A549 (cell line): ENCODE measurements at regions not wholly inside any gene's neighbourhood (a gene's known extent, or its start where the extent isn't known, plus 50 kb on each side); places are given as distances from the start of the nearest gene placed in this dataset.

ENCODE experiments used
- ATAC-seq, 2 experiments: fragments of 200-7000 bp in 1 of 2; fragments of >200 bp in 1 of 2; cut with Nextera tagmentation in 1 of 2; cut with Tn5 transposase in 1 of 2; 3 replicates each; pipeline versions ENCODE4 v1.8.0 to v1.9.1; 2018 to 2020; ENCODE audit warnings: mild to moderate bottlenecking in 1 of 2, moderate library complexity in 1 of 2
- CTCF ChIA-PET: fragments of 300-600 bp; sonication (Branson Sonifier 250); formaldehyde crosslinking; extraction: SDS; loops from one replicate; lab custom pipeline; 2021; ENCODE audit warnings: antibody characterized with exemption, inconsistent platforms; lab: Yijun Ruan, JAX
- POLR2A ChIA-PET: fragments of 350-600 bp; formaldehyde crosslinking; extraction: SDS; loops from one replicate; lab custom pipeline; 2021; ENCODE audit warnings: antibody characterized with exemption, inconsistent platforms; lab: Yijun Ruan, JAX
- DNase-seq, 2 experiments: peaks; one replicate each; pipeline versions ENCODE4 v3.0.0 to v3.0.0-alpha.2; 2011 to 2016; ENCODE audit warnings: low read depth in 1 of 2, low spot score in 1 of 2
- FAIRE-seq: peaks from 2 replicates; lab custom pipeline; 2011; peaks lifted over from hg19 to GRCh38; lab: Jason Lieb, UNC
- H3K27ac ChIP-seq, 2 experiments: fragments of >200 bp; sonication (Bioruptor Twin); formaldehyde crosslinking; 3 replicates each; pipeline ENCODE4 v1.5.1; 2016 to 2017
- H3K4me1 ChIP-seq: fragments of >200 bp; sonication (Bioruptor Twin); formaldehyde crosslinking; 3 replicates; pipeline ENCODE4 v1.6.1; 2016
- H3K4me2 ChIP-seq: fragments of >200 bp; sonication (Bioruptor Twin); formaldehyde crosslinking; 3 replicates; pipeline ENCODE4 v1.6.1; 2016
- H3K4me3 ChIP-seq: fragments of >200 bp; sonication (Bioruptor Twin); formaldehyde crosslinking; 3 replicates; pipeline ENCODE4 v1.5.1; 2016
- H3K9me3 ChIP-seq: fragments of >200 bp; sonication (Bioruptor Twin); formaldehyde crosslinking; 3 replicates; pipeline ENCODE4 v1.6.1; 2016
- BCL3 ChIP-seq: fragments of >200 bp; sonication (Bioruptor Twin); formaldehyde crosslinking; IDR thresholded peaks from 3 replicates; pipeline ENCODE4 v1.6.1; 2016
- BHLHE40 ChIP-seq: IDR thresholded peaks from 2 replicates; pipeline ENCODE4 v1.6.1; 2012; ENCODE audit warnings: low read depth, low read length, inconsistent platforms
- CHD2 ChIP-seq: fragments of 150-350 bp; IDR thresholded peaks from 2 replicates; pipeline ENCODE4 v1.6.1; 2014; ENCODE audit warnings: low read length; ENCODE audit not compliant: partially characterized antibody
- CHD4 ChIP-seq: fragments of 200-600 bp; sonication (generic); IDR thresholded peaks from 2 replicates; pipeline ENCODE4 v1.6.1; 2016; ENCODE audit warnings: antibody characterized with exemption, mild to moderate bottlenecking, borderline replicate concordance
- EHMT2 ChIP-seq: fragments of 200-600 bp; sonication (generic); IDR thresholded peaks from 2 replicates; pipeline ENCODE4 v1.6.1; 2016; ENCODE audit warnings: antibody characterized with exemption, low read depth, mild to moderate bottlenecking, moderate library complexity
- GATA3 ChIP-seq: IDR thresholded peaks from 2 replicates; pipeline ENCODE4 v1.6.1; 2012; ENCODE audit warnings: borderline replicate concordance
- HDAC2 ChIP-seq: fragments of 200-600 bp; sonication (generic); IDR thresholded peaks from 2 replicates; pipeline ENCODE4 v1.6.1; 2016
- HES2 ChIP-seq: fragments of >200 bp; sonication (Bioruptor Twin); formaldehyde crosslinking; IDR thresholded peaks from 2 replicates; pipeline ENCODE4 v1.6.1; 2016
- HMGXB4 ChIP-seq: fragments of 250-450 bp; sonication (Bioruptor Pico); IDR thresholded peaks from 2 replicates; pipeline ENCODE4 v1.5.0; 2021; ENCODE audit warnings: mild to moderate bottlenecking, moderate library complexity, borderline replicate concordance
- HOXB13 ChIP-seq: fragments of 250-450 bp; sonication (Bioruptor Pico); IDR thresholded peaks from 2 replicates; pipeline ENCODE4 v1.5.0; 2020; ENCODE audit warnings: low read depth, mild to moderate bottlenecking, moderate library complexity
- JUNB ChIP-seq: fragments of >200 bp; sonication (Bioruptor Twin); formaldehyde crosslinking; IDR thresholded peaks from 2 replicates; pipeline ENCODE4 v1.6.1; 2016
- KDM5A ChIP-seq: fragments of 200-600 bp; sonication (generic); IDR thresholded peaks from 2 replicates; pipeline ENCODE4 v1.6.1; 2016; ENCODE audit warnings: antibody characterized with exemption, mild to moderate bottlenecking
- MAFK ChIP-seq: fragments of 450-650 bp; IDR thresholded peaks from 2 replicates; pipeline ENCODE4 v1.6.1; 2014; ENCODE audit not compliant: partially characterized antibody
- NPAS2 ChIP-seq: fragments of 250-450 bp; sonication (Bioruptor Pico); IDR thresholded peaks from 2 replicates; pipeline ENCODE4 v1.8.0; 2022; ENCODE audit warnings: mild to moderate bottlenecking, moderate library complexity, borderline replicate concordance
- PHF8 ChIP-seq: fragments of 200-600 bp; sonication (generic); IDR thresholded peaks from 2 replicates; pipeline ENCODE4 v1.6.1; 2016; ENCODE audit warnings: low read depth, mild to moderate bottlenecking, antibody characterized with exemption, moderate library complexity, borderline replicate concordance
- REST ChIP-seq: fragments of 200-600 bp; sonication (generic); IDR thresholded peaks from 2 replicates; pipeline ENCODE4 v1.6.1; 2016; ENCODE audit warnings: antibody characterized with exemption, mild to moderate bottlenecking, moderate library complexity
- SMC3 ChIP-seq: fragments of >200 bp; sonication (Bioruptor Twin); formaldehyde crosslinking; IDR thresholded peaks from 3 replicates; pipeline ENCODE4 v1.6.1; 2018; ENCODE audit warnings: inconsistent platforms
- TP53 ChIP-seq: fragments of 250-450 bp; sonication (Bioruptor Pico); IDR thresholded peaks from 2 replicates; pipeline ENCODE4 v1.5.0; 2021; ENCODE audit warnings: mild to moderate bottlenecking, moderate library complexity
- ZC3H11A ChIP-seq: fragments of 450-650 bp; IDR thresholded peaks from 2 replicates; pipeline ENCODE4 v1.6.1; 2014; ENCODE audit warnings: antibody characterized with exemption, mild to moderate bottlenecking
- WGBS: methylation state at CpG from one replicate; pipeline ENCODE4 v1.1.6; 2017; ENCODE audit errors: missing lambda C conversion rate; 5-methylcytosine and 5-hydroxymethylcytosine counted together

DNA sequence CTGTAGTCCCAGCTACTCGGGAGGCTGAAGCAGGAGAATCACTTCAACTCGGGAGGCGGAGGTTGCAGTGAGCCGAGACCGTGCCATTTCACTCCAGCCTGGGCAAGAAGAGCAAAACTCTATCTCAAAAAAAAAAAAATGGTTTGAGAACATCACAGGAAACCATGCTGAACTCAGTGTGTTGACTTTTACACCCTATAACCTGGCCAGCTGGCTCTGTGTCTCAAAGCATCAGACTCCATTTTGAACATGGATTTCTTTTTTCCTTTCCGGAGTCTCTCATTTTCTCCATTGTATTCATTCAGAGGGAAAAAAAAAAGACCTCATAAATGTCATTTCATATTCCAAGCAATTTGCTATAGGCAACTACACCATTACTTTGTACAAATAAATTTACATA, 63.2 kb upstream of the FOXN3 start:
- FAIRE-seq (no peak), ATAC-seq (no peak), DNase-seq (no peak)
- no peak overlapping the region for H3K4me3 ChIP-seq
- H3K4me1 ChIP-seq, result no peaks in the 10 kb centered on the region
- CTCF ChIA-PET, result no interaction called here
- H3K27ac ChIP-seq, result no peak overlapping the region
- H3K9me3 ChIP-seq, result no peaks in the 10 kb centered on the region
- WGBS, result 68% methylated on average over 6 of the region's 6 CpGs
- POLR2A ChIA-PET, result no interaction called here
- TF ChIP-seq HOXB13 (CRISPR knock-in tag) (no peak), KDM5A (no peak), EHMT2 (no peak), HMGXB4 (CRISPR knock-in tag) (no peak)
- H3K4me2 ChIP-seq, result no peak overlapping the region

GRCh38 chr14:89479802-89480201, 62.8 kb upstream of the FOXN3 start:
- ATAC-seq, result no peak
- DNase-seq, result no peak
- WGBS, result 73% methylated on average over 6 of the region's 6 CpGs
- CTCF ChIA-PET, result no interaction called here
- POLR2A ChIA-PET, result no interaction called here
- H3K27ac ChIP-seq, result no peak overlapping the region
- no peaks in the 10 kb centered on the region for H3K9me3 ChIP-seq
- no peak overlapping the region for H3K4me3 ChIP-seq
- H3K4me1 ChIP-seq, result no peaks in the 10 kb centered on the region
- TF ChIP-seq CHD2, result no peak
- TF ChIP-seq TP53 (CRISPR knock-in tag), result no peak
- TF ChIP-seq GATA3, result no peak
- TF ChIP-seq NPAS2 (CRISPR knock-in tag), result no peak
- no peak for TF ChIP-seq REST
- TF ChIP-seq HMGXB4 (CRISPR knock-in tag), result no peak
- no peak for TF ChIP-seq JUNB
- TF ChIP-seq SMC3, result no peak
- TF ChIP-seq PHF8, result no peak
- no peak for TF ChIP-seq HDAC2
- TF ChIP-seq HOXB13 (CRISPR knock-in tag), result no peak
- no peak for TF ChIP-seq BCL3
- TF ChIP-seq, all 56 proteins: peak for 0
- FAIRE-seq, result no peak
- H3K4me2 ChIP-seq, result no peak overlapping the region

DNA sequence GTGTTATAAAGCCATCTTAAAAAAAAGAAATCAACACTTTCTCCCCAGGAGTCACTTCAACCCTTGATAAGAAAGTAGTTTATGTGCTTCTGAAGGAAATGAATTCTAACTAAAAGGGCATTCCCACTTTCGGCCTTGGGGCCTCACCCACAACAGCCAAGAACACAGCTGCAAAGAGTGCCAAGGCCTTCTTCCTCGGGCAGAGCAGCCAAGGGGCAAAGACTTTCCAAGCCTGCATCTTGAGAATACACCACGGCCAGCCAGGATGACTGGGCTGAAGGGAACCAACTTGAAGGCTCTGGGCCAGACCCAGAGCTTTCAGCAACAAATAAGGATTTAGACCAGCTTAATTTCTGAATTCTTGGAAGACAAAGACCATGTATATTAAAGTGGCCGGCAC, 60.4 kb upstream of the FOXN3 start:
- WGBS, result 32% methylated on average over 4 of the region's 4 CpGs
- Histone ChIP-seq H3K4me2 (no peak overlapping the region), H3K4me3 (no peak overlapping the region), H3K9me3 (no peaks in the 10 kb centered on the region), H3K27ac (no peak overlapping the region), H3K4me1 (no peaks in the 10 kb centered on the region)
- TF ChIP-seq MAFK, result no peak
- TF ChIP-seq ZC3H11A, result no peak
- no peak for TF ChIP-seq CHD4
- no peak for TF ChIP-seq BHLHE40
- TF ChIP-seq HES2, result no peak
- no peak for TF ChIP-seq JUNB
- ChIA-PET CTCF (interaction anchor here (0.6 to 1.3 kb wide), 2 partner anchors 42 to 202 kb away, joined by 3 read pairs; no protein-coding TSS in a partner anchor), POLR2A (no interaction called here)
- FAIRE-seq (no peak), ATAC-seq (no peak), DNase-seq (no peak)
